ENCODE measurements at regions not wholly inside any gene's neighbourhood (a gene's known extent, or its start where the extent isn't known, plus 50 kb on each side); places are given as distances from the start of the nearest gene placed in this dataset.

GRCh38 chr10:43821103-43821502 is 172.4 kb upstream of the ZNF32 start:
- Histone ChIP-seq H3K79me2 (ENCODE audit: insufficient read depth, low read length) (no peaks in the 10 kb centered on the region), H3K27me3 (ENCODE audit: insufficient read depth, low read length) (peaks cover 14% of the 10 kb centered on the region; the same call in 1 of the 2 replicates), H3K9me2 (ENCODE audit: insufficient read depth) (no peaks in the 10 kb centered on the region), H3K27ac (ENCODE audit: low read depth, low read length) (no peak overlapping the region), H3K9me3 (ENCODE audit: control insufficient read depth in 1 of 2, insufficient read depth in 1 of 2, low read depth in 1 of 2, low read length in 2 of 2) (no peaks in the 10 kb centered on the region), H3K9ac (ENCODE audit: low read length) (no peak overlapping the region), H3K4me2 (ENCODE audit: low read length) (no peak overlapping the region), H3K36me3 (ENCODE audit: control insufficient read depth in 1 of 2, insufficient read depth in 2 of 2, low read length in 2 of 2) (no peaks in the 10 kb centered on the region), H3K4me3 (replicated peaks in 1 of 2; ENCODE audit: low read depth in 1 of 2, low read length in 2 of 2) (no peak overlapping the region), H4K20me1 (ENCODE audit: insufficient read depth) (no peaks in the 10 kb centered on the region), H2AFZ (ENCODE audit: low read depth, low read length, poor library complexity, severe bottlenecking) (no peak overlapping the region), H3K4me1 (ENCODE audit: control insufficient read depth in 1 of 2, insufficient read depth in 2 of 2, low read length in 2 of 2) (no peaks in the 10 kb centered on the region)
- CTCF ChIA-PET, result no interaction called here
- intact Hi-C loops (cut with micrococcal nuclease), result no loop called here
- ATAC-seq (no peak), DNase-seq (ENCODE audit: low read depth, low spot score) (no peak)
- RAD21 ChIA-PET (ENCODE audit: low non-redundant PET in 1 of 2, low total read pairs in 2 of 2, uncharacterized antibody in 2 of 2, unreplicated experiment in 2 of 2), result no interaction called here
- TF ChIP-seq ELF1 (IDR thresholded peaks at IDR 0.05; ENCODE audit: borderline replicate concordance, low read depth) (no peak), YY1 (IDR thresholded peaks at IDR 0.05; ENCODE audit: extremely low read depth, insufficient replicate concordance, low read depth, low read length) (no peak), SIN3A (IDR thresholded peaks at IDR 0.05; ENCODE audit: low read depth) (no peak), TCF7L2 (IDR thresholded peaks at IDR 0.05; ENCODE audit: borderline replicate concordance, extremely low read depth, insufficient read depth, insufficient read length) (no peak), JUND (IDR thresholded peaks at IDR 0.05) (no peak)
- no TSS peak for BruUV-seq (replicated peaks)
- POLR2A ChIA-PET, result no interaction called here

- Histone ChIP-seq H3K27ac (ENCODE audit: low read depth, low read length) (no peak overlapping the region), H3K4me3 (replicated peaks in 1 of 2; ENCODE audit: low read depth in 1 of 2, low read length in 2 of 2) (no peak overlapping the region), H2AFZ (ENCODE audit: low read depth, low read length, poor library complexity, severe bottlenecking) (no peak overlapping the region), H4K20me1 (ENCODE audit: insufficient read depth) (no peaks in the 10 kb centered on the region), H3K4me2 (ENCODE audit: low read length) (no peak overlapping the region), H3K9me3 (ENCODE audit: control insufficient read depth in 1 of 2, insufficient read depth in 1 of 2, low read depth in 1 of 2, low read length in 2 of 2) (no peaks in the 10 kb centered on the region), H3K79me2 (ENCODE audit: insufficient read depth, low read length) (no peaks in the 10 kb centered on the region), H3K36me3 (ENCODE audit: control insufficient read depth in 1 of 2, insufficient read depth in 2 of 2, low read length in 2 of 2) (no peaks in the 10 kb centered on the region), H3K9ac (ENCODE audit: low read length) (no peak overlapping the region), H3K9me2 (ENCODE audit: insufficient read depth) (no peaks in the 10 kb centered on the region), H3K27me3 (ENCODE audit: insufficient read depth, low read length) (peaks cover 17% of the 10 kb centered on the region; the same call in 1 of the 2 replicates), H3K4me1 (ENCODE audit: control insufficient read depth in 1 of 2, insufficient read depth in 2 of 2, low read length in 2 of 2) (no peaks in the 10 kb centered on the region)
- RAD21 ChIA-PET (ENCODE audit: low non-redundant PET in 1 of 2, low total read pairs in 2 of 2, uncharacterized antibody in 2 of 2, unreplicated experiment in 2 of 2), result no interaction called here
- CTCF ChIA-PET, result no interaction called here
- intact Hi-C loops (cut with micrococcal nuclease), result no loop called here
- POLR2A ChIA-PET, result no interaction called here
- BruUV-seq (replicated peaks), result no TSS peak
- TF ChIP-seq ATF3 (IDR thresholded peaks at IDR 0.05) (no peak), ELF1 (IDR thresholded peaks at IDR 0.05; ENCODE audit: borderline replicate concordance, low read depth) (no peak), SP1 (IDR thresholded peaks at IDR 0.05; ENCODE audit: low read depth) (no peak), ZNF274 (IDR thresholded peaks at IDR 0.05; ENCODE audit: low read depth, low read length) (no peak), CTCF (IDR thresholded peaks at IDR 0.05 in 2 of 3, conservative IDR thresholded peaks at IDR 0.05 in 1 of 3; ENCODE audit: borderline replicate concordance in 1 of 3, insufficient read depth in 1 of 3, low read depth in 2 of 3, low read length in 2 of 3) (no peak), SRF (IDR thresholded peaks at IDR 0.05; ENCODE audit: low read depth) (no peak), MAX (IDR thresholded peaks at IDR 0.05) (no peak), EGR1 (IDR thresholded peaks at IDR 0.05; ENCODE audit: low read depth) (no peak), ZBTB33 (IDR thresholded peaks at IDR 0.05; ENCODE audit: extremely low read depth, insufficient replicate concordance, low read length) (no peak), JUND (IDR thresholded peaks at IDR 0.05) (no peak), ZFX (IDR thresholded peaks at IDR 0.05) (no peak), TCF7L2 (IDR thresholded peaks at IDR 0.05; ENCODE audit: borderline replicate concordance, extremely low read depth, insufficient read depth, insufficient read length) (no peak), POLR2AphosphoS5 (IDR thresholded peaks at IDR 0.05; ENCODE audit: low read depth, low read length) (no peak), FOSL1 (IDR thresholded peaks at IDR 0.05; ENCODE audit: low read depth) (no peak), YY1 (IDR thresholded peaks at IDR 0.05; ENCODE audit: extremely low read depth, insufficient replicate concordance, low read depth, low read length) (no peak), POLR2A (IDR thresholded peaks at IDR 0.05; ENCODE audit: borderline replicate concordance, extremely low read depth, insufficient read depth, insufficient read length) (no peak), EZH2 (IDR thresholded peaks at IDR 0.05) (no peak)
- DNase-seq (ENCODE audit: low read depth, low spot score) (no peak), ATAC-seq (no peak)
Measured at GRCh38 chr10:43820663-43821062, 172.0 kb upstream of the ZNF32 start.

Data from HCT116 (cell line).